T-helper 17 cell (primary cell): ENCODE measurements at regions not wholly inside any gene's neighbourhood (a gene's known extent, or its start where the extent isn't known, plus 50 kb on each side); places are given as distances from the start of the nearest gene placed in this dataset.

Experiments
- ATAC-seq: fragments of 150-1000 bp; cut with Tn5 transposase; 2 replicates; pipeline ENCODE4 v1.10.0; 2021; ENCODE audit warnings: mild to moderate bottlenecking, moderate library complexity
- DNase-seq, 3 donors: peaks; one replicate each; pipeline versions ENCODE4 v3.0.0 to v3.0.0-alpha.2; 2020 to 2021
- H3K9me3 ChIP-seq: one replicate; pipeline ENCODE4 v1.7.0; 2013; ENCODE audit warnings: low read length, mild to moderate bottlenecking; ENCODE audit not compliant: control insufficient read depth, poor library complexity, severe bottlenecking
- H3K27ac Mint-ChIP-seq: one replicate; pipeline ENCODE4 v1.8.0; 2022; ENCODE audit warnings: mild to moderate bottlenecking, moderate library complexity, mixed read lengths
- H3K27me3 Mint-ChIP-seq: one replicate; pipeline ENCODE4 v1.8.0; 2022; ENCODE audit warnings: mixed read lengths
- H3K36me3 Mint-ChIP-seq: one replicate; pipeline ENCODE4 v1.8.0; 2022; ENCODE audit warnings: low read depth, mixed read lengths
- H3K4me1 Mint-ChIP-seq: one replicate; pipeline ENCODE4 v1.8.0; 2022; ENCODE audit warnings: mild to moderate bottlenecking, mixed read lengths
- H3K4me3 Mint-ChIP-seq: one replicate; pipeline ENCODE4 v1.8.0; 2022; ENCODE audit warnings: mild to moderate bottlenecking, moderate library complexity, mixed read lengths

DNA sequence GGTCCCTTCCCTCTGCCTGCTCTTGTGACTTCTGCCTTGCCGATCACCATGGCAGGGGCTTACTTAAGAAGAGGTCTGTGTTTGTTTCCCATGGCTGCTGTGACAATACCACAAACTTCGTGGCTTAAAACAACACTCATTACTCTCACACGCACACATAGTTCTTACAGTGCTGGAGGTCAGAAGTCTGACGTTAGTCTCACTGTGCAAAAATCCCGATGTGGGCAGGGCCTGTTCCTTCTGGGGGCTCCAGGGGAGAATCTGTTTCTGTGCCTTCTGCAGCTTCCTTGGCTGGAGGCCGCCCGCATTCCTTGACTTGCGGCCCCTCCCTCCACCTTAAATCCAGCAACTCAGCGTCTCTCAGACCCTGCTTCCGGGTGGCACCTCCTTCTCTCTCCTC, 249.2 kb upstream of the GSE1 start:
- H3K36me3 Mint-ChIP-seq = peaks cover 4% of the 10 kb centered on the region
- DNase-seq (no peak), ATAC-seq (no peak)
- H3K9me3 ChIP-seq = no peaks in the 10 kb centered on the region
- H3K4me3 Mint-ChIP-seq = no peak overlapping the region
- H3K27me3 Mint-ChIP-seq = peaks cover 31% of the 10 kb centered on the region
- H3K4me1 Mint-ChIP-seq = peaks cover 8% of the 10 kb centered on the region
- H3K27ac Mint-ChIP-seq = no peak overlapping the region

DNA sequence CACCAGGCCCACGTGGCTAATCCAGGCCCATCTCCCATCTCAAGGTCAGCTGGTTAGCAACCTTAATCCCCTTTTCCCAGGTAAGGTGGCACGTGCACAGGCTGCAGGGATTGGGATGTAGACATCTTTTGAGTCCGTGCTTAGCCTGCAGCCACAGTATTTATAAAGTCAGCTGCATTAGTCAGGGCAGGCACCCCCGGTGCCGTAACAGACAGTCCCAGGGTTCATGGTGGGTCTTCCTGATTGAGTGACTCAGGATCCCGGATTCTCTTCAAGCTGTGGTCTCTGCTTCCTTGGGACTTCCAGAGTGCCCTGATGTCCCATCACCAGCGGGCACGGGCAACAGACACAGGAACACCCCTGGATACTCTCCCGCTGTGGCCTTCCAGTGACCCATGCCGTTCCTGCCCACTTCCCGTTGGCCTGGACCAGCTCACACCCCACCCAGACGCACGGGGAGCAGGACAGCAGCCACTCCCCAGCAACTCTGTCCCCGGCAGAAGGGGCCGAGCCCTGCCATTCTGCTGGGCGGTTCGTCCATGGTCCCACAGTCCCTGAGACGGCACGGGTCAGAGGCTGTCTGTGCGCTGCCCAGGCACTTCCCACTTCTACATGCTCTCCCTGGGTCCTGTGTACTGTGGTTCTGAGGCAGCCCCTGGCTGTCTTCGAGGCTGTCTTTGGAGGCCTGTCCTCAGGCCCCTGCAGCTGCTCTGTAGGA, 248.6 kb upstream of the GSE1 start:
- Mint-ChIP-seq H3K4me1 (peaks cover 8% of the 10 kb centered on the region), H3K27me3 (peaks cover 32% of the 10 kb centered on the region), H3K36me3 (peaks cover 4% of the 10 kb centered on the region), H3K27ac (no peak overlapping the region), H3K4me3 (no peak overlapping the region)
- ATAC-seq (no peak), DNase-seq (no peak)
- H3K9me3 ChIP-seq = no peaks in the 10 kb centered on the region

DNA sequence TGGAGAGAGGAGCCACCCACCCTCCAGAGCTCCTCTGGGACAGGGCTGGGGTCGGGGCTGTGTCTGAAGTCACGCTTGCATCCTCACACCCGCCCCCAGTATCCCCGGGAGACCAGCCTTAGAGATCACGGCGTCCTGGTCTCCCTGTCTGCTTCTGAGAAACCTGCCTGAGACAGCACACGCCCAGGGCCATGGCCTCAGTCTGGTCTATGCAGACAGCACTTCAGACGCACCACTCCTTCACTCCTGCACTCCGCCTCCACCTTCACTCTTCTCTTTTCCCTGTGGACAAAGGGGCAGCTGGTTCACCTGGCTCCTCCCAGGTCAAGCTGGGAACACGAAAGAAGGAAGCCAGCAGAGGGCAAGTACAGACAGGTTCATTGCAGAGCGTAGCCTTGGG, 248.0 kb upstream of the GSE1 start:
- no peak for ATAC-seq
- DNase-seq = no peak
- H3K36me3 Mint-ChIP-seq = peaks cover 4% of the 10 kb centered on the region
- H3K27ac Mint-ChIP-seq = no peak overlapping the region
- H3K4me3 Mint-ChIP-seq = no peak overlapping the region
- peaks cover 8% of the 10 kb centered on the region for H3K4me1 Mint-ChIP-seq
- no peaks in the 10 kb centered on the region for H3K9me3 ChIP-seq
- H3K27me3 Mint-ChIP-seq = peaks cover 34% of the 10 kb centered on the region

DNA sequence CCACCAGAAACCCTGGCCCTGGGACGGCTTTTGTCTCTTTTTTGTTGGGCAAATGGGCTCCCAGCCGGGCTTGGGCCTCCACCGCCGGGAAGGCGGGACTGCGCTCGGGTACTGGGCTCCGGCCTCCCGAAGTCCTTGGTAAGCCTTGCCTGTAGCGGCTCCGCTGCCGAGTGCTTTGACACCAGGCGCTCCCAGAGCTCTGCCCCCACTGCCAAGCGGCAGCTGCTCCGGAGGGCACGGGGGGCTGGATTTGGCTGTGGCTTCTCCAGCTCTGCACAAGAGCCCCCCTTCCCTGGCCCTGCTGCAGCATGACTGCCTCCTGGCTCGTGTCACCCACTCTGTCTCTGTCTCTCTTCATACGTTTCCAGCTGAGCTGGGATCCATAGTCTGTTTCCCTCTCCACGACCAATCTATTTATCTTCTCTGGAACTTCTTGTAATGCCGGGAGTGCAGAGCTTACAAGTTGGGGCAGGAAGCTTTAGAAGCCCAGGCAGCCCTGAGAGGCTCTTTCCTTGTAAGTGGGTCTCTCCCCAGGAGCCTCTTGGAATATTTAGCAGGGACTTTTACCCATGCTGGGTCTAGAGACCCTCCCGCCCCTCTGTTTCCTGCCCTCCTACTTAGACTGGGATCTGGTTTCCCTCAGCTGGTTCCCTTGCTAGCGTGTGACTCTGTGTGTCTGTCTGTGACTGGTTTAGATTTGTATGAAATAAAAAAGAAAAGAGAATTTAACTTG, 246.9 kb upstream of the GSE1 start:
- Mint-ChIP-seq H3K36me3 (no peaks in the 10 kb centered on the region), H3K27ac (no peak overlapping the region), H3K27me3 (peaks cover 28% of the 10 kb centered on the region), H3K4me3 (no peak overlapping the region), H3K4me1 (peaks cover 4% of the 10 kb centered on the region)
- no peak for DNase-seq
- H3K9me3 ChIP-seq = no peaks in the 10 kb centered on the region
- no peak for ATAC-seq

DNA sequence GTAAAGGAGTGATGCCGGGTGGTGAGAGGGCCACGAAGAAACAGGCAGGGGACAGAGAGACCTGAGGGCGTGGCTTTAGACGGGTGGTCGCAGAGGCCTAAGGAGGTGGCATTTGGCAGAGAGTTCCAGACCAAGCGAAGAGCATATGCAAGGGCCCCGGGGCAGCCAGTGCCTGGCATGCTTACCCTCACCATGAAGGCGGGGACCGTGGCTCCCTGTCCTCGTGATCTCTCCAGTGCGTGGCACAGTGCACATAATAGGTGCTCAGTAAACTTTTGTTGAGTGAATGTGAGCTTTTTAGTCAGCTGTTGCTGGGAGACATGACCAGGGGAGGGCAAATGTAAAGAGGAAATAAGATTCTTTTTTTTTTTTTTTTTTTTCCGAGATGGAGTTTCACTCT, 245.6 kb upstream of the GSE1 start:
- no peaks in the 10 kb centered on the region for H3K36me3 Mint-ChIP-seq
- peaks cover 27% of the 10 kb centered on the region for H3K27me3 Mint-ChIP-seq
- H3K4me3 Mint-ChIP-seq = no peak overlapping the region
- H3K4me1 Mint-ChIP-seq = peaks cover 2% of the 10 kb centered on the region
- ATAC-seq = no peak
- no peak for DNase-seq
- no peaks in the 10 kb centered on the region for H3K9me3 ChIP-seq
- H3K27ac Mint-ChIP-seq = no peak overlapping the region

DNA sequence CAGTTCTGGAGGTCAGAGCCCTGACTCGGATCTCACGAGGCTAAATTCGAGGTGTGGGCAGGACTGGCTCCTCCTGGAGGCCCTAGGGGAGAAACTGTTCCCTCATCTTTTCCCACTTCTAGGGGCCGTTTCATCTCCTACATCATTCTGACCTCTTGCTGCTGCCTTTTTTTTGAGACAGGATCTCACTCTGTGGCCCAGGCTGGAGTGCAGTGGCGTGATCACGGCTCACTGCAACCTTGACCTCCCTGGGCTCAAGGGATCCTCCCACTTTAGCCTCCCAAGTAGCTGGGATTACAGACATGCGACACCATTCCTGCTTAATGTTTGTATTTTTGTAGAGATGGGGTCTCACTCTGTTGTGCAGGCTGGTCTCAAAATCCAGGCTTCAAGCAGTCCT, 244.1 kb upstream of the GSE1 start:
- no peaks in the 10 kb centered on the region for H3K36me3 Mint-ChIP-seq
- H3K27ac Mint-ChIP-seq = no peak overlapping the region
- ATAC-seq = no peak
- no peaks in the 10 kb centered on the region for H3K9me3 ChIP-seq
- H3K27me3 Mint-ChIP-seq = peaks cover 27% of the 10 kb centered on the region
- no peak for DNase-seq
- H3K4me1 Mint-ChIP-seq = no peaks in the 10 kb centered on the region
- H3K4me3 Mint-ChIP-seq = no peak overlapping the region

DNA sequence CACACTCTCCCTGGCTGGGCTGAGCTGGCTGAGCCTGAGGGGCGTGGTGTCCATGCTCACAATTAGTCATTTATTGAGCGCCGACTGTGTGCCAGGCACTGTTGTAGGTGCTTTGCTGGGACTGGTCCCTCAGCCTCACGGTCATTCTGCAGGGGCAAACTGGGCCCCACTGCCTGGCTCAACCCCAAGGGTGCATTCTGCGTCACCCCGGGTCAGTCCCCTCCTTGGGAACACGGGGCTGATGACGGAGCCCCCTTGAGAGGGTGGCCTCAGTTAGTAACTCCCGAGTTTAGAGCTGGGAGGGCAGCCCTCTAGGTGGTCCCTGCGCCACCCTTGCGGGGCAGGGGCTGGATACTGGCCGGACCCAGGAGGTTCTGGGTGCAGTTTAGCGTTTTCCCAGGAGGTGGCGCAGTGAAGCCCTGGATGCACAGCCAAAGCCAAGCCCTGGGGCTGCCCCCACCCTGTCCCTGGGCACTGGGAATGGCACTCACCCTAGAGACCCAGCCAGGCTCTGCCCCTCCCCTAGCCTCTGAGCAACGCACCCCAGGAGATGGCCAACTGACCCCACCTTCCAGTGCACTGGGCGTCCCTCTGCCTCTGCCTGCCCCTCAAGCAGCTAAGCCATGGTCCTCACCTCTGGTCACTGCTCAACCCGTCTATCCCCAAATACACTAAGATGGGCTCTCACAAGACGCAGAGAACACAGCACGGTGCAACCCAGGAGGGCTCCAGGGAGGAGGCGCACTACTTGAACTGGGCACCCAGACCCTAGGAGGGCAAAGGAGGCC, 243.2 kb upstream of the GSE1 start:
- H3K9me3 ChIP-seq = no peaks in the 10 kb centered on the region
- H3K4me1 Mint-ChIP-seq = peaks cover 3% of the 10 kb centered on the region
- H3K36me3 Mint-ChIP-seq = no peaks in the 10 kb centered on the region
- H3K27ac Mint-ChIP-seq = no peak overlapping the region
- ATAC-seq (peak; percentile 49), DNase-seq (peak in 2 of 3 donors; percentile 18 to 35)
- peaks cover 25% of the 10 kb centered on the region for H3K27me3 Mint-ChIP-seq
- no peak overlapping the region for H3K4me3 Mint-ChIP-seq

DNA sequence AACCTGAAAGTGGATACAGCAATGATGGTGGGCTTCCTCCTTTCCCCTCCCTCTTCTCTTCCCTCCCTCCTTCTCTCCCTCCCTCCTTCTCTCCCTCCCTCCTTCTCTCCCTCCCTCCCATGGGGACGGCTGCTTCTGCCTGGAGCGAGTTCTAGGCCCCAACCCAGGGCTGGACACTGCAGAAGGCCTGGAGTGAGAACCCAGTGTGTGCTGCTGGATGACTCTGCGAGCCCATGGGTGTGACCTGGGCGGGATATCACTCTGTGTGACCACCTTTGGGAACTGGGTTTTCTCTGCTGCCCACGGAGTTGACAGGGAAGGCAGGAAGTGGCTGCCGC, 242.6 kb upstream of the GSE1 start:
- ATAC-seq (no peak), DNase-seq (no peak)
- H3K4me3 Mint-ChIP-seq = no peak overlapping the region
- no peaks in the 10 kb centered on the region for H3K9me3 ChIP-seq
- no peak overlapping the region for H3K27ac Mint-ChIP-seq
- H3K4me1 Mint-ChIP-seq = peaks cover 3% of the 10 kb centered on the region
- no peaks in the 10 kb centered on the region for H3K36me3 Mint-ChIP-seq
- peaks cover 25% of the 10 kb centered on the region for H3K27me3 Mint-ChIP-seq

DNA sequence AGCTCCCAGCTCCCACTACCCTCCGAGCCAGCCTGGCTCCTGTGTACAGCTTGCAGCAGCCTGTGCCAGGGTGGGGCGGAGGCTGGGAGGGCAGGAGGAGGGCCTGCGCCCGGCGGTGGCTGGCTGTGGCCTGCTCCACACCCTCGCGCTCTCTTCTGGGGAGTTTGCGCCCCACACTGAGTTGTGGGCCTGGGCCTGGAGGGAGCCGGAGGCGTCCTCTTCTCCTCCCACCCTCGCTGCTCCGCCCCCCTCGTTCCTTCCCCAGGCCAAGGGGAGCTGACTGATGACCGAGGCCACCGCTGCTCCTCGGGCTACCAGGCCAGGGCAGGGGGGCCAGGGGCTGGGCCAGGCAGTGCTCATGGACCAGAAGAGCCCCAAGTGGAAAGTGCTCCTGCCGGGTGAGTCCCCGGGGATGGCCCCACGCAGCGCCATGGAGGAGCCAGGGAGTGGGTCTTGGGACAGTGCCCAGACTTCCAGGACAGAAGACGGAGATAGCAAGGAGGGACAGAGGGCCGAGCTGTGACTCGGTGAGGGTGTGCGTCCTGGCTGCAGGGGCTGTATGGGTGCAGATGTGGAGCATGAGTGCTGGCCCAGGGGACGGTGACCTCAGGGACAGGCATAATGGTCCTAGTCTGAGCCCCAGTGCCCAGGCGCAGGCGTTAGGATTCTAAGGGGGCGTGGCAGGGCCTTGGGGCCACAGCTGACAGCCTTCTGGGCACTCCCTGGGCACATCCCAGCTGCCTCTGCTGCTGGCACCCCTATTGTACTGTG, 242.1 kb upstream of the GSE1 start:
- no peak for ATAC-seq
- H3K9me3 ChIP-seq = no peaks in the 10 kb centered on the region
- Mint-ChIP-seq H3K27ac (no peak overlapping the region), H3K36me3 (no peaks in the 10 kb centered on the region), H3K4me3 (no peak overlapping the region), H3K27me3 (peaks cover 25% of the 10 kb centered on the region), H3K4me1 (peaks cover 3% of the 10 kb centered on the region)
- DNase-seq = no peak

DNA sequence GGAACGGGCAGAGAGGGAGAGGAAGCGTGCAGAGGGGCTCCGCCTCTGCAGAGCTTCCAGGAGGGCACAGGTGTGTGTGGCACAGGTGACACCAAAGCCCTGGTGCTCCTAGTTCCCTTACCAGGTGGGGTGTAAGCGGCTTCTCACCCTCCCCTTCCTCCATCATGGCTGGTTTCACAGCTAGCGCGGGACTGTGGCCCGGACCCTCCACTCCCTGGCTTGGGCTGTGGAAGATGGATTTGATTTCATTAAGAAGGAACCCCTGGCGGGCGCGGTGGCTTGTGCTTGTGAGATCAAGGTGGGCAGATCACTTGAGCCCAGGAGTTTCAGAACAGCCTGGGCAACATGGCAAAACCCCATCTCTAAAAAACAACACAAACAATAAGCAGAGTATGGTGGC, 241.2 kb upstream of the GSE1 start:
- no peaks in the 10 kb centered on the region for H3K36me3 Mint-ChIP-seq
- no peak overlapping the region for H3K4me3 Mint-ChIP-seq
- H3K27me3 Mint-ChIP-seq = peaks cover 19% of the 10 kb centered on the region
- no peaks in the 10 kb centered on the region for H3K9me3 ChIP-seq
- peaks cover 3% of the 10 kb centered on the region for H3K4me1 Mint-ChIP-seq
- no peak overlapping the region for H3K27ac Mint-ChIP-seq
- ATAC-seq (no peak), DNase-seq (no peak)

DNA sequence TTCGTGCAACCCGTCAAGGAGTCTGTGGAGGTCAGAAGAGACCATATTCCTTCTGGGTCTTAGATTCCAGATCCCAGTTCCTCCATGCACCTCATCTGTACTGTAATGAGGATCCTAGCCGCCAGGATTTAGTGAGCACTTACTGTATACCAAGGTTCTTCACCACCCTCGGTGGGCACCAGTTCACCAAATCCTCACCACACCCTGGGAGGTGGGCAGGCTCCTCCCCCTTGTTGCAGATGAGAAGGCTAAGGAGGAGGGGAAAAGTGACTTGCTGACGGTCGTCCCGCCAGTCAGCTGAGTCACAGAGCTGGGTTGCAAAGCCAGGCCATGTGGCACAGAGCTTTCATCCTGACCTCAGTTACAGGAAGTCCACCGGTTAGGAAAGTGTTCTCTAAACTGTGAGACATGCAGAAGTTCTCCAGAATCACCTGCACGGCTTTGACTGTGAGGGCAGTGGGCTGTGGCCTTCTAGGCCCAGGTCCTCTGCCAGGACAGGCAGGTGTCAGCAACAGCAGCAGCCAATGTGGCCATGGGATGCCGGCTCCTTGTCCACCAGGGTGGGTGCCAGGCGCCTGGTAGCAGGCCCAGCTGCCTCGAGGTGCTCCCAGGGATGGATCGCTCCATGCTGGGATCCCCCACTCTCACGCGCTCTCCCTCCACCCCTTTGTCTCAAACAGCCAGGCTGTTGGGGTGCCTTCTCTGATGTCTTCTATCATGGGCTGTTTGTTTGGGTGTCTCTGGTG, 240.3 kb upstream of the GSE1 start:
- H3K4me1 Mint-ChIP-seq = peaks cover 3% of the 10 kb centered on the region
- no peak overlapping the region for H3K4me3 Mint-ChIP-seq
- H3K36me3 Mint-ChIP-seq = no peaks in the 10 kb centered on the region
- H3K27ac Mint-ChIP-seq = no peak overlapping the region
- DNase-seq = no peak
- peaks cover 19% of the 10 kb centered on the region for H3K27me3 Mint-ChIP-seq
- peak; percentile 28 for ATAC-seq
- no peaks in the 10 kb centered on the region for H3K9me3 ChIP-seq

DNA sequence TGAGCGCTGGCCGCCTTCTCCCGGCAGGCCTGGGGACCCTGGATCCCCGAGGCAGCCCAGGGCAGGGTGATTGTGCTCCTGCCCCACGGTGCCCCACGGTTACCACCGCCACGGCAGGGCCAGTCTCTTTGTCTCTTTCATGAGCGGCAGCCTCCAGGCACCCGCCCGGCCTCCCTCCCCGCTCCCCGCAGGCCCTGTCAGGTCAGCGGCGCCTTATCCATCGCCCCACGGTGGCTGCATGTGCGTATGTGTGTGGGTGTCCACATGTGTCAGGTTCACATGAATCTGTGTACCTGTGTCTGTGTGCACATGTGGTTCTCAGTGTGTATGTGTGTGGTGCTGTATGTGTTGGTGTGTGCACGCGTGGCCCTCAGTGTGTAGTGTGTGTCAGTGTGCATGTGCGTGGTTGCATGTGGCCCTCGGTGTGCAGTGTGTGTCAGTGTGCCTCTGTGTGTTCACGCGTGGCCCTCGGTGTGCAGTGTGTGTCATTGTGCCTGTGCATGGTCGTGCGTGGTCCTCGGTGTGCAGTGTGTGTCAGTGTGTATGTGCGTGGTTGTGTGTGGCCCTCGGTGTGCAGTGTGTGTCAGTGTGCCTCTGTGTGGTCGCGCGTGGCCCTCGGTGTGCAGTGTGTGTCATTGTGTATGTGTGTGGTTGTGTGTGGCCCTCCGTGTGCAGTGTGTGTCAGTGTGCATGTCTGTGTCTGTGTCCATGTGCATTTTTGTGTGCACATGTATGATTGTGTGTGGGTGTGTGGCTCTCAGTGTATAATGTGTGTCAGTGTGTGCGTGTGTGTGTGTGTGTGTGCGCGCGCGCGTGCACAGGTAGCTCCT, 239.2 kb upstream of the GSE1 start:
- H3K4me1 Mint-ChIP-seq = peaks cover 3% of the 10 kb centered on the region
- no peak for ATAC-seq
- DNase-seq = no peak
- H3K27me3 Mint-ChIP-seq = peaks cover 26% of the 10 kb centered on the region
- no peak overlapping the region for H3K4me3 Mint-ChIP-seq
- H3K27ac Mint-ChIP-seq = no peak overlapping the region
- H3K36me3 Mint-ChIP-seq = no peaks in the 10 kb centered on the region
- no peaks in the 10 kb centered on the region for H3K9me3 ChIP-seq
